ENCODE measurements at regions not wholly inside any gene's neighbourhood (a gene's known extent, or its start where the extent isn't known, plus 50 kb on each side); places are given as distances from the start of the nearest gene placed in this dataset.

- Mint-ChIP-seq H3K27ac (no peak overlapping the region), H3K27me3 (no peaks in the 10 kb centered on the region), H3K36me3 (ENCODE audit: low read depth) (no peaks in the 10 kb centered on the region), H3K4me1 (peaks cover 1% of the 10 kb centered on the region), H3K9me3 (no peaks in the 10 kb centered on the region), H3K4me3 (no peak overlapping the region)
- DNase-seq (no peak), ATAC-seq (ENCODE audit: low read depth) (no peak)
- intact Hi-C loops (cut with micrococcal nuclease) = no loop called here
- POLR2A ChIA-PET = no interaction called here
- TF ChIP-seq CTCF (IDR thresholded peaks at IDR 0.05) = no peak
- CTCF ChIA-PET = no interaction called here
Measured at GRCh38 chr6:100255701-100256100, 209.0 kb downstream of the SIM1 start.

DNA sequence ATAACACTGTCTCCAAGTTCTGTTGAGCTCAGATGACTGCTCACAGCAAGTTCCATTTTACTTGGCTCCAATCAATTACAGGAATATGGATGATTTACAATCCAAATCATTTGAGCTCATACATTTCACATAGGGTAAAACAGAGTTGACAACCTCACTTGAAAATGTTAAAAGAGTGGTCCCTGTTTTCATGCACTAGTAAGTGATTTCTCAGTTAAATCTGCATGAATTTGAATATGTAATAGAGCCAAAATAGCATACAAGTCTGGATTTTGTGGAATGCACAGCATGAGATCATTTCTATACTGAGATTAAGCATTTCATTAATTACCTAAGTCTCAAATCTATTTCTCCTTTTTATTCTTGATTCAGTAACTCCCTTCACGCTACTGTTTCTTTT, 217.6 kb downstream of the SIM1 start:
- DNase-seq = no peak
- no peak overlapping the region for H3K4me3 Mint-ChIP-seq
- no peaks in the 10 kb centered on the region for H3K36me3 Mint-ChIP-seq (ENCODE audit: low read depth)
- ChIA-PET POLR2A (no interaction called here), CTCF (no interaction called here)
- no peaks in the 10 kb centered on the region for H3K27me3 Mint-ChIP-seq
- intact Hi-C loops (cut with micrococcal nuclease) = no loop called here
- H3K9me3 Mint-ChIP-seq = no peaks in the 10 kb centered on the region
- H3K27ac Mint-ChIP-seq = no peak overlapping the region
- H3K4me1 Mint-ChIP-seq = no peaks in the 10 kb centered on the region
- TF ChIP-seq CTCF (IDR thresholded peaks at IDR 0.05) = no peak
- ATAC-seq (ENCODE audit: low read depth) = no peak

GRCh38 chr6:100246206-100246605, 218.5 kb downstream of the SIM1 start:
- H3K27me3 Mint-ChIP-seq = peaks cover 2% of the 10 kb centered on the region
- no peaks in the 10 kb centered on the region for H3K4me1 Mint-ChIP-seq
- CTCF ChIA-PET = no interaction called here

GRCh38 chr6:100240798-100241197, 223.9 kb downstream of the SIM1 start:
- Mint-ChIP-seq H3K9me3 (no peaks in the 10 kb centered on the region), H3K36me3 (ENCODE audit: low read depth) (no peaks in the 10 kb centered on the region), H3K27ac (no peak overlapping the region), H3K4me1 (no peaks in the 10 kb centered on the region), H3K4me3 (no peak overlapping the region), H3K27me3 (peaks cover 2% of the 10 kb centered on the region)
- TF ChIP-seq CTCF (IDR thresholded peaks at IDR 0.05) = no peak
- ChIA-PET CTCF (no interaction called here), POLR2A (no interaction called here)
- no peak for ATAC-seq (ENCODE audit: low read depth)
- intact Hi-C loops (cut with micrococcal nuclease) = no loop called here
- no peak for DNase-seq

More at GRCh38 chr6:100246206-100246605, 218.5 kb downstream of the SIM1 start:
- POLR2A ChIA-PET = no interaction called here
- DNase-seq (no peak), ATAC-seq (ENCODE audit: low read depth) (no peak)
- H3K36me3 Mint-ChIP-seq (ENCODE audit: low read depth) = no peaks in the 10 kb centered on the region
- H3K9me3 Mint-ChIP-seq = no peaks in the 10 kb centered on the region
- no peak for TF ChIP-seq CTCF (IDR thresholded peaks at IDR 0.05)
- intact Hi-C loops (cut with micrococcal nuclease) = no loop called here
- H3K27ac Mint-ChIP-seq = no peak overlapping the region
- no peak overlapping the region for H3K4me3 Mint-ChIP-seq

GRCh38 chr6:100237821-100238220, 226.9 kb downstream of the SIM1 start:
- CTCF ChIA-PET = no interaction called here
- no peak overlapping the region for H3K4me3 Mint-ChIP-seq
- no peak overlapping the region for H3K27ac Mint-ChIP-seq
- peaks cover 7% of the 10 kb centered on the region for H3K27me3 Mint-ChIP-seq
- TF ChIP-seq CTCF (IDR thresholded peaks at IDR 0.05) = no peak
- DNase-seq = no peak
- intact Hi-C loops (cut with micrococcal nuclease) = no loop called here
- POLR2A ChIA-PET = interaction anchor here (0.7 kb wide), 1 partner anchor 12 kb away, joined by 4 read pairs; no protein-coding TSS in a partner anchor
- no peak for ATAC-seq (ENCODE audit: low read depth)
- H3K4me1 Mint-ChIP-seq = no peaks in the 10 kb centered on the region
- H3K9me3 Mint-ChIP-seq = no peaks in the 10 kb centered on the region
- H3K36me3 Mint-ChIP-seq (ENCODE audit: low read depth) = no peaks in the 10 kb centered on the region

All from activated B cell treated with CpG ODN at 0.5 μM for 24 hours (primary cell).